ENCODE measurements at regions not wholly inside any gene's neighbourhood (a gene's known extent, or its start where the extent isn't known, plus 50 kb on each side); places are given as distances from the start of the nearest gene placed in this dataset.

DNA sequence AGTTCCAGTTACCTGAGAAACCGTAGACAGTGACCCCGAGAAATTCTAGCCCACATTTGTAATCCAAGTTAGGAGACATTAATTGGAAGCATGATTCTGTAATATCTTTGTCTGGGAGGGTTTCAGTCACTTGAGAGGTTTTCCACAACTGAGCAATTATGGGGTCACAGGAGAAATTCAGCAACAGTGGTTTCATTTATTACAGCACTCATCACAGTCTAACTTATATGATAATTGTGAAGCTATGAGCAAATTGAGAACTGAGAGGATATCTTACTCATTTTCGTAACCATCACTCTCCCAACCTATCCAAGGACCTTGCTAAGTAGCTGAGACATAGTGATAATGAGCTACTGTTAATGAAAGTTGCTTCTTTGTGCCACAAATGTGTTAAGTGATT lies 328.5 kb upstream of the PPP2R3A start:
- TF ChIP-seq, protein P1, sequence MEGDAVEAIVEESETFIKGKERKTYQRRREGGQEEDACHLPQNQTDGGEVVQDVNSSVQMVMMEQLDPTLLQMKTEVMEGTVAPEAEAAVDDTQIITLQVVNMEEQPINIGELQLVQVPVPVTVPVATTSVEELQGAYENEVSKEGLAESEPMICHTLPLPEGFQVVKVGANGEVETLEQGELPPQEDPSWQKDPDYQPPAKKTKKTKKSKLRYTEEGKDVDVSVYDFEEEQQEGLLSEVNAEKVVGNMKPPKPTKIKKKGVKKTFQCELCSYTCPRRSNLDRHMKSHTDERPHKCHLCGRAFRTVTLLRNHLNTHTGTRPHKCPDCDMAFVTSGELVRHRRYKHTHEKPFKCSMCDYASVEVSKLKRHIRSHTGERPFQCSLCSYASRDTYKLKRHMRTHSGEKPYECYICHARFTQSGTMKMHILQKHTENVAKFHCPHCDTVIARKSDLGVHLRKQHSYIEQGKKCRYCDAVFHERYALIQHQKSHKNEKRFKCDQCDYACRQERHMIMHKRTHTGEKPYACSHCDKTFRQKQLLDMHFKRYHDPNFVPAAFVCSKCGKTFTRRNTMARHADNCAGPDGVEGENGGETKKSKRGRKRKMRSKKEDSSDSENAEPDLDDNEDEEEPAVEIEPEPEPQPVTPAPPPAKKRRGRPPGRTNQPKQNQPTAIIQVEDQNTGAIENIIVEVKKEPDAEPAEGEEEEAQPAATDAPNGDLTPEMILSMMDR (IDR thresholded peaks at IDR 0.05; ENCODE audit: control extremely low read depth, extremely low read depth, low read depth, missing control alignments): no peak
- CTCF ChIA-PET: interaction anchor here (1.2 kb wide), 1 partner anchor 11 kb away, joined by 3 read pairs; no protein-coding TSS in a partner anchor
- no peak for DNase-seq (ENCODE audit: extremely low spot score)
- POLR2A ChIA-PET: no interaction called here

DNA sequence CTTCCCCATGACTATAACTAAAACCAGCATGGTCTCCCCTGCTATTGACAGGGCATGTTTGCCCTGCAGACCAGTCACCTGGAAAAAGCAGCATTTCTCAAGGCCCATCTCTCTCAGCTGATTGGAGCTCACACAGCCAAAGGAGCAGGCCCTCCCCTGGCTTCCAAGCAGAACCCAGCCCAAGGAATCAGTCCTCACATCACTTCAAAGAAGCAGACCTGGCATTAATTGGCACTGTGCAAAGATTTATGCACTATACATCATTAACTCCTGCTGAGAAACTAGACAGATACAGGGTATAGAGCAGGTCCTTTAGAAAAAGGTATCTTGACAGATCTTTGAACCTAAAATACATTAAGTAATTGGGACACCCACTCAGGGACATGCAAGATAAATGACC lies 323.8 kb upstream of the PPP2R3A start:
- no peak for DNase-seq (ENCODE audit: extremely low spot score)
- TF ChIP-seq, protein P1 (IDR thresholded peaks at IDR 0.05; ENCODE audit: control extremely low read depth, extremely low read depth, low read depth, missing control alignments): no peak
- ChIA-PET POLR2A (no interaction called here), CTCF (no interaction called here)

DNA sequence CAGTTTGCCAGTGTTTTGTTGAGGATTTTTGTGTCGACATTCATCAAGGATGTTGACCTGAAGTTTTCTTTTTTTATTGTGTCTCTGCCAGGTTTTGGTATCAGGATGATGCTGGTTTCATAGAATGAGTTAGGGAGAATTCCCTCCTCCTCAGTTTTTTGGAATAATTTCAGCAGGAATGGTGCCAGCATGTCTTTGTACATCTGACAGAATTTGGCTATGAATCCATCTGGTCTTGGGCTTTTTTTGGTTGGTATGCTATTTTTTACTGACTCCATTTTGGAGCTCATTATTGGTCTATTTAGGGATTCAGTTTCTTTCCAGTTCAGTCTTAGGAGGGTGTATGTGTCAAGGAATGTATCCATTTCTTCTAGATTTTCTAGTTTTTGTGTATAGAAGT lies 320.0 kb upstream of the PPP2R3A start:
- TF ChIP-seq, protein P1 (IDR thresholded peaks at IDR 0.05; ENCODE audit: control extremely low read depth, extremely low read depth, low read depth, missing control alignments): no peak
- ChIA-PET CTCF (no interaction called here), POLR2A (no interaction called here)
- DNase-seq (ENCODE audit: extremely low spot score): no peak

DNA sequence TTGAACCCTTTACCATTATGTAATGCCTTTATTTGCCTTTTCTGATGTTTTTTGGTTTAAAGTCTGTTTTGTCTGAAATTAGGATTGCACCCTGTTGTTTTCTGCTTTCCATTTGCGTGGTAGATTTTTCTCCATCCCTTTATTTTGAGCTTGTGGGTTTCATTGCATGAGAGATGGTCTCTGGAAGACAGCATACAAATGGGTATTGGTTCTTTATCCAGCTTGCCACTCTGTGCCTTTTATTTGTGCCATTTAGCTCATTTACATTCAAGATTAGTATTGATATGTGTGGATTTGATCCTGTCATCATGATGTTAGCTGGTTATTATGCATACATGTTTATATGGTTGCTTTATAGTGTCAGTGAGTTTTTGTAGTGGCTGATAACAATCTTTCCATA lies 318.7 kb upstream of the PPP2R3A start:
- DNase-seq (ENCODE audit: extremely low spot score): no peak
- TF ChIP-seq, protein P1 (IDR thresholded peaks at IDR 0.05; ENCODE audit: control extremely low read depth, extremely low read depth, low read depth, missing control alignments): no peak
- ChIA-PET POLR2A (no interaction called here), CTCF (no interaction called here)

DNA sequence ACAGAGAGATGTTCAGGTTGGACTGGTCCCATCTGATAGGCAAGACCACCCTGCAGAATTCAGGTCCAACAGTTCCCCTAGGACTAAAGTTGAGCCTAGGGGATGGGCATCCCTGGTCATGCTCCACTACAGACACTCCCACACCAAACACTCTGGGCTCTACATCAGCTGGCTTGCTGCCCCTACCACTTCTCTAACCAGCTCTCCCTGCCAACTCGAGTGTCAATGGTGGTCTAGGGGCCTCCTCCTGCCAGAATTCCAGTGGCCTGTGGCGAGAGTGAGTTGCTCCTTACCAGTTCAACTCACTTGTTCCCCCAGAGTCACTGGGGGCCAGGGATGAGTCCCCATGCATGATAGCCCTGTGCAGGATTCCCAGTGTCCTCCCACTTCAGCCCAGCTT lies 316.2 kb upstream of the PPP2R3A start:
- ChIA-PET CTCF (no interaction called here), POLR2A (no interaction called here)
- TF ChIP-seq, protein P1 (IDR thresholded peaks at IDR 0.05; ENCODE audit: control extremely low read depth, extremely low read depth, low read depth, missing control alignments): no peak
- no peak for DNase-seq (ENCODE audit: extremely low spot score)

DNA sequence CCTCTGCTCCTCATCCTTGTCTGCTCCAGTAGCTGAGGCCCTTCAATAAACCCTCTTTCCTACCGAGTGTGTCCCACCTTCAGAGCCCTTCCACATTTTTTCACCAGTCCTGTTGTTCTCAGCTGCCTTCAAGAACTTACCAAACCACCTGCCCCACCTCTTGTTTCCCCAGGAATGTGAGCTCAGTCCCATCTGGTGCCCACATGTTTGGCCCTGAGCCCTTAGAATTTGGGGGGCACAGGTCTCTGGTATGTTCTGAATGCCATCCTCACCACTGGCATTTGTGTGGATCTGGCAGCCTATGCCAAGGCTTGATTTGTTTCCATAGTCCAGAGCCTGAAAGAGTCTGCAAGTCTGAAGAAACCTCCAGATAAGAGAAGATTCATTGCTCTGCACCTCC lies 315.2 kb upstream of the PPP2R3A start:
- TF ChIP-seq, protein P1 (IDR thresholded peaks at IDR 0.05; ENCODE audit: control extremely low read depth, extremely low read depth, low read depth, missing control alignments): no peak
- ChIA-PET CTCF (no interaction called here), POLR2A (no interaction called here)
- no peak for DNase-seq (ENCODE audit: extremely low spot score)

DNA sequence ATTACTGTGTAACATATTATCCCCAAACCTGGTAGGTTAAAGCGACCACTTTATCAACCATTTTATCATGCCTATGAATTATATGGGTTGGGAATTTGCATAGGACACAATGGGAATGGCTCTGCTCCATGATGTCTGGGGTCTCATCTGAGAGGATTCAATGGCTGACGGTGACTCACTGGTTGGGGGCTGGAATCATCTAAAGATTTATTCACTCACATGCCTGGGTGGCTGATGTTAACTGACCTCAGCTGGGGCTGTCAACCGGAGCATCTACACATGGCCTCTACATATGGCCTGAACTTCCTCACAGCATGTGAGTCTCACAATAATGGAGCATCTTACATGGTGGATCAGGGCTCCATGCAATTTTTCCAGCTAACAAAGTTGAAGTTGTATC lies 313.1 kb upstream of the PPP2R3A start:
- TF ChIP-seq, protein P1 (IDR thresholded peaks at IDR 0.05; ENCODE audit: control extremely low read depth, extremely low read depth, low read depth, missing control alignments): no peak
- ChIA-PET CTCF (no interaction called here), POLR2A (no interaction called here)
- no peak for DNase-seq (ENCODE audit: extremely low spot score)
